OCI-LY1 (cell line): ENCODE measurements at regions not wholly inside any gene's neighbourhood (a gene's known extent, or its start where the extent isn't known, plus 50 kb on each side); places are given as distances from the start of the nearest gene placed in this dataset.
A peak's percentile ranks its signal among the peaks of the same experiment; 100 is the strongest.

ENCODE experiments used
- H2AFZ ChIP-seq: fragments of 200-600 bp; sonication (generic), shearing (Covaris generic); 2 replicates; pipeline ENCODE4 v1.6.0; 2014; ENCODE audit warnings: antibody characterized with exemption, mild to moderate bottlenecking, low read length
- H3F3A ChIP-seq: fragments of 200-600 bp; sonication (generic), shearing (Covaris generic); 2 replicates; pipeline ENCODE4 v1.6.0; 2014; ENCODE audit warnings: mild to moderate bottlenecking, antibody characterized with exemption, low read length, moderate library complexity; ENCODE audit not compliant: insufficient read depth
- H3K27ac ChIP-seq: fragments of 200-600 bp; sonication (generic); 2 replicates; pipeline ENCODE4 v1.5.1; 2014; ENCODE audit warnings: low read length, mixed run types, mild to moderate bottlenecking, low read depth; ENCODE audit not compliant: poor library complexity, severe bottlenecking
- H3K27me3 ChIP-seq: fragments of 200-600 bp; sonication (generic); 2 replicates; pipeline ENCODE4 v1.6.0; 2014; ENCODE audit warnings: antibody characterized with exemption, mild to moderate bottlenecking, low read length, moderate library complexity; ENCODE audit not compliant: insufficient read depth
- H3K36me3 ChIP-seq: fragments of 200-600 bp; sonication (generic); 2 replicates; pipeline ENCODE4 v1.6.1; 2014; ENCODE audit warnings: mild to moderate bottlenecking, antibody characterized with exemption, low read length, moderate library complexity, mixed read lengths; ENCODE audit not compliant: insufficient read depth
- H3K4me1 ChIP-seq: fragments of 200-600 bp; sonication (generic); 2 replicates; pipeline ENCODE4 v1.5.1; 2014; ENCODE audit warnings: mild to moderate bottlenecking, low read length, moderate library complexity; ENCODE audit not compliant: insufficient read depth, severe bottlenecking
- H3K4me2 ChIP-seq: fragments of 200-600 bp; sonication (generic), shearing (Covaris generic); 2 replicates; pipeline ENCODE4 v1.6.1; 2014; ENCODE audit warnings: low read length
- H3K4me3 ChIP-seq: fragments of 200-600 bp; sonication (generic); 2 replicates; pipeline ENCODE4 v1.5.1; 2014; ENCODE audit warnings: low read length, low read depth, mild to moderate bottlenecking, mixed read lengths; ENCODE audit not compliant: poor library complexity, severe bottlenecking
- H3K79me2 ChIP-seq: fragments of 200-600 bp; shearing (Covaris generic); 2 replicates; pipeline ENCODE4 v1.6.1; 2016; ENCODE audit warnings: mixed run types, low read length, mixed read lengths; ENCODE audit not compliant: insufficient read depth
- H3K9ac ChIP-seq: fragments of 200-600 bp; sonication (generic), shearing (Covaris generic); 2 replicates; pipeline ENCODE4 v1.6.1; 2014; ENCODE audit warnings: mild to moderate bottlenecking, low read length, mixed read lengths
- H3K9me2 ChIP-seq: fragments of 200-600 bp; sonication (generic), shearing (Covaris generic); 2 replicates; pipeline ENCODE4 v1.6.1; 2014; ENCODE audit warnings: low read depth, mild to moderate bottlenecking, low read length, mixed read lengths
- H3K9me3 ChIP-seq: fragments of 200-600 bp; shearing (Covaris generic); 2 replicates; pipeline ENCODE4 v1.6.1; 2014; ENCODE audit warnings: low read length, mixed read lengths
- H4K20me1 ChIP-seq: fragments of 200-600 bp; sonication (generic), shearing (Covaris generic); 2 replicates; pipeline ENCODE4 v1.6.0; 2016; ENCODE audit warnings: mild to moderate bottlenecking, low read length; ENCODE audit not compliant: insufficient read depth
- EZH2 ChIP-seq: fragments of 200-600 bp; sonication (generic), shearing (Covaris generic); IDR thresholded peaks from 2 replicates; pipeline ENCODE4 v1.8.0; 2017; ENCODE audit warnings: borderline replicate concordance, mixed run types, mild to moderate bottlenecking, antibody characterized with exemption, low read length, moderate library complexity, mixed read lengths
- TF ChIP-seq, protein P1 (sequence below): fragments of 200-600 bp; sonication (generic), shearing (Covaris generic); IDR thresholded peaks from 2 replicates; pipeline ENCODE4 v1.5.1; 2017; ENCODE audit warnings: mild to moderate bottlenecking, antibody characterized with exemption, low read length, moderate library complexity, mixed read lengths

DNA sequence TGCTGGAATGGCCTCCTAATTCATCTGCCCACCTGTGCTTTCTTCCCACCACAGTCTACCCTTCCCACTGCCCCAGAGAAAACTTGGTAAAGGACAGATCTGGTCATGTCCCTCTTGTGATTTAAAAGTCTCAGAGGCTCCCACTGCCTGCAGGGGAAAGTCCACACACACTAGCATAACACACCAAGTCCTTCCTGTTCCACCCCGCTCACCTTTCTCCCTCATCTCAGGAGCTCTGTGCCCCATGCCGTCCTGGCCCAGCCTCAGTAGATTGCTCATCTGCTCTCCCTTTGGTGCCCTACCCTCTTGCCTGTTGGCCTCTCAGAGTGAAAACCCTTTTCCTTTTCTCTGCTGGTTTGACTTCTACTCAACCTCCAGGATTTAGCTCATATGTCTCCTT lies 111.4 kb upstream of the MAP3K1 start:
- Histone ChIP-seq H3F3A (no peaks in the 10 kb centered on the region), H3K27ac (peak overlapping the region; percentile 52), H2AFZ (no peak overlapping the region), H3K9me2 (no peaks in the 10 kb centered on the region), H3K4me1 (peaks cover 54% of the 10 kb centered on the region), H4K20me1 (no peaks in the 10 kb centered on the region), H3K36me3 (no peaks in the 10 kb centered on the region), H3K27me3 (no peaks in the 10 kb centered on the region), H3K9ac (no peak overlapping the region), H3K79me2 (no peaks in the 10 kb centered on the region), H3K9me3 (0 out of 2 replicates have a peak, but pooled peaks cover 3% of the 10 kb centered on the region), H3K4me2 (no peak overlapping the region), H3K4me3 (no peak overlapping the region)
- no peak for TF ChIP-seq EZH2
- TF ChIP-seq, protein P1, sequence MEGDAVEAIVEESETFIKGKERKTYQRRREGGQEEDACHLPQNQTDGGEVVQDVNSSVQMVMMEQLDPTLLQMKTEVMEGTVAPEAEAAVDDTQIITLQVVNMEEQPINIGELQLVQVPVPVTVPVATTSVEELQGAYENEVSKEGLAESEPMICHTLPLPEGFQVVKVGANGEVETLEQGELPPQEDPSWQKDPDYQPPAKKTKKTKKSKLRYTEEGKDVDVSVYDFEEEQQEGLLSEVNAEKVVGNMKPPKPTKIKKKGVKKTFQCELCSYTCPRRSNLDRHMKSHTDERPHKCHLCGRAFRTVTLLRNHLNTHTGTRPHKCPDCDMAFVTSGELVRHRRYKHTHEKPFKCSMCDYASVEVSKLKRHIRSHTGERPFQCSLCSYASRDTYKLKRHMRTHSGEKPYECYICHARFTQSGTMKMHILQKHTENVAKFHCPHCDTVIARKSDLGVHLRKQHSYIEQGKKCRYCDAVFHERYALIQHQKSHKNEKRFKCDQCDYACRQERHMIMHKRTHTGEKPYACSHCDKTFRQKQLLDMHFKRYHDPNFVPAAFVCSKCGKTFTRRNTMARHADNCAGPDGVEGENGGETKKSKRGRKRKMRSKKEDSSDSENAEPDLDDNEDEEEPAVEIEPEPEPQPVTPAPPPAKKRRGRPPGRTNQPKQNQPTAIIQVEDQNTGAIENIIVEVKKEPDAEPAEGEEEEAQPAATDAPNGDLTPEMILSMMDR, result no peak

DNA sequence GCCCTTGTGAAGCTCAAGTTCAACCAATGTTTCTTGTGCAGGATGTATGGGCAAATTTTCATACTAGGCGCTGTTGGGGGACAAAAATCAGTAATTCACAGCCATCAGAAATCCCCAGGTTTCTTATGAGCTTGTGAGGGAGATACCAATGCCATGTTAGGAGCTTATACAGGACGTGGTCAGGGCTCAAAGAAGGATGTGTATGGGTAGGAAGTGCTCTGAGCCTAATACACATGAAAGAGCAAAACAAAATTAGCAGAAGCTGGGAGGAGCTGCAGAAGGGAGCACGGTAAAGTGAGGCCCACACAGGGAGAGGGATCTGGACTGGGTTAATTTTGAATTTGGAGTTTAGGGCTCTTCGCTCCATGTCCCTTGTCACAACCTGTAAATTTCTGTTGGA lies 114.6 kb upstream of the MAP3K1 start:
- H3K9ac ChIP-seq, result no peak overlapping the region; the same call in 1 of the 2 replicates
- no peaks in the 10 kb centered on the region for H4K20me1 ChIP-seq
- no peaks in the 10 kb centered on the region for H3F3A ChIP-seq
- H3K36me3 ChIP-seq, result no peaks in the 10 kb centered on the region
- H3K27me3 ChIP-seq, result no peaks in the 10 kb centered on the region
- H2AFZ ChIP-seq, result no peak overlapping the region
- H3K4me3 ChIP-seq, result no peak overlapping the region
- H3K79me2 ChIP-seq, result no peaks in the 10 kb centered on the region
- no peak overlapping the region for H3K4me2 ChIP-seq
- H3K9me2 ChIP-seq, result no peaks in the 10 kb centered on the region
- H3K9me3 ChIP-seq, result no peaks in the 10 kb centered on the region
- H3K27ac ChIP-seq, result peak overlapping the region; percentile 90
- H3K4me1 ChIP-seq, result peaks cover 86% of the 10 kb centered on the region
- TF ChIP-seq, protein P1, result no peak
- no peak for TF ChIP-seq EZH2

DNA sequence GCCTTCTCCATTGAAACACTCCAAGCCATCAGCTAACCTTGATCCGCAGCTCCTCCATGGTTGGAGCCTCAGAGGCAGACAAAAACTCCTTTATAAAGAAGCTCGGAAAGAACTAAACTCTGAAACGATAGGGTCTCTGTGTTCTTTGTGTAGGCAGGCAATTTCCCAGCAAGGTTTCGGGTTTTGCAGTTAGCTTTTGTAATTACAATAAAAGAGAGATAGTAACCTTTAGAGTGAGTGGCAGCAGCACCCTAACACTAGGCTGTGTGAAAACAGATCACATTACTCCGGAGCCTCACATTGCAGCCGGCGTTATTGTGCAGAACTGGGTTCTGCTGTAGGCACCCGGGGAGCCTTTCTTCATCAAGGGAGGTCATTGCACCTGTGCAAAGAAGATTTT lies 115.8 kb upstream of the MAP3K1 start:
- Histone ChIP-seq H3K4me1 (peaks cover 81% of the 10 kb centered on the region), H3K9me3 (no peaks in the 10 kb centered on the region), H4K20me1 (no peaks in the 10 kb centered on the region), H3F3A (no peaks in the 10 kb centered on the region), H3K9ac (peak overlapping the region; percentile 5; the same call in 1 of the 2 replicates), H3K27me3 (no peaks in the 10 kb centered on the region), H3K36me3 (no peaks in the 10 kb centered on the region), H2AFZ (no peak overlapping the region), H3K27ac (peak overlapping the region; percentile 90), H3K9me2 (no peaks in the 10 kb centered on the region), H3K79me2 (no peaks in the 10 kb centered on the region), H3K4me2 (no peak overlapping the region; the same call in 1 of the 2 replicates), H3K4me3 (no peak overlapping the region)
- TF ChIP-seq, protein P1, result no peak
- TF ChIP-seq EZH2, result no peak
